Activated T-cell treated with anti-CD3 and anti-CD28 coated beads for 48 hours (primary cell): ENCODE measurements at regions not wholly inside any gene's neighbourhood (a gene's known extent, or its start where the extent isn't known, plus 50 kb on each side); places are given as distances from the start of the nearest gene placed in this dataset.

Experiments used
- DNase-seq: peaks from one replicate; pipeline ENCODE4 v3.0.0-alpha.2; 2020; ENCODE audit warnings: low read depth

DNA sequence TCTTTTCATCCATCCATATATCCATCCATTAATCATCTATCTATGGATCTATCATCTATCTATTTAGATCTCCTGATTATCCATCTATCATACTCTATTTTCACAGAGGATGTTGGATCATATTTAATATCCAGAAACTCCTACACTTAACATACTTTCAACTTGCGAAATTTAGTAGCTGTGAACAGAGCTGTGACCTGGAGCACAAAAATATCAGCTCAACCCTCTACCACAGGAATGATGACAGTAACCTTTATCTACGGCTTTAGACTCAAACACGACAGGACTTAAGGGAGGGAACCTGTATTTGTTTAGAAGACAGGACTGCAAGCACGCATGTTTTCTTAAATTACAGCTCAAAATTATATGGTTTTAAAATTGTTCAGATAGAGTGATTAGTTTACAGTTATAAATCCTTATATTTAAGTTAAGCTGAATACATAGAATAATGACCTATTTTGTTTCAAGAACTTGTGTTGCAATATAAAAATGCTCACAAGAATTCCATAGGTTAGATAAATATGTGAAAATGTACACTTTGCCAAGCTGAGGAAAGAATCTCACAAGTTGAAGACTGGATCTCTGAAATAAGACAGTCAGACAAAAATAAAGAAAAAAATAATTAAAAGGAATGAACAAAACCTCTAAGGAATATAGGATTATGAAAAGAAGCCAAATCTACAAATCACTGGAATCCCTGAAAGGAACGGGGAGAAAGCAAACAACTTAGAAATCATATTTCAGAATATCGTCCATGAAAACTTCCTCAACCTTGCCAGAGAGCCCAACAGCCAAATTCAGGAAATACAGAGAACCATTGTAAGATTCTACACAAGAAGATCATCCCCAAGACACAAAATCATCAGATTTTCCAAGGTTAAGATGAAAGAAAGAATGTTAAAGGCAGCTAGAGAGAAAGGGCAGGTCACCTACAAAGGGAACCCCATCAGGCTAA, 142.0 kb downstream of the COL6A3 start:
- no peak for DNase-seq
